ENCODE measurements at regions not wholly inside any gene's neighbourhood (a gene's known extent, or its start where the extent isn't known, plus 50 kb on each side); places are given as distances from the start of the nearest gene placed in this dataset.

- TF ChIP-seq GMEB1 (CRISPR knock-in tag; IDR thresholded peaks at IDR 0.05; ENCODE audit: borderline replicate concordance) (peak; percentile 46; the same call in 1 of the 2 replicates), KAT8 (CRISPR knock-in tag; IDR thresholded peaks at IDR 0.05) (0 out of 2 replicates have a peak, but pooled peaks have one; percentile 49), HDAC6 (IDR thresholded peaks at IDR 0.05; ENCODE audit: low read depth, low read length) (no peak), ATF5 (CRISPR knock-in tag; IDR thresholded peaks at IDR 0.05; ENCODE audit: low read depth) (no peak), HIC2 (CRISPR knock-in tag; IDR thresholded peaks at IDR 0.05; ENCODE audit: low read depth) (no peak), ZNF83 (CRISPR knock-in tag; IDR thresholded peaks at IDR 0.05; ENCODE audit: borderline replicate concordance) (no peak; the same call in 1 of the 2 replicates), DZIP1 (CRISPR knock-in tag; IDR thresholded peaks at IDR 0.05) (peak; percentile 72; the same call in 1 of the 2 replicates), ZNF609 (CRISPR knock-in tag; IDR thresholded peaks at IDR 0.05; ENCODE audit: borderline replicate concordance) (peak; percentile 54; the same call in 1 of the 2 replicates), SRSF1 (optimal IDR thresholded peaks at IDR 0.05; ENCODE audit: low read depth, low read length) (no peak), ZFP37 (CRISPR knock-in tag; IDR thresholded peaks at IDR 0.05; ENCODE audit: borderline replicate concordance) (no peak), RXRB (CRISPR knock-in tag; IDR thresholded peaks at IDR 0.05; ENCODE audit: borderline replicate concordance) (no peak), POGK (CRISPR knock-in tag; conservative IDR thresholded peaks at IDR 0.05) (peak; percentile 61; the same call in 1 of the 2 replicates), CENPT (CRISPR knock-in tag; IDR thresholded peaks at IDR 0.05; ENCODE audit: low read depth) (no peak), KLF11 (CRISPR knock-in tag; IDR thresholded peaks at IDR 0.05) (0 out of 2 replicates have a peak, but pooled peaks have one; percentile 58)
Observed at GRCh38 chr16:85275533-85276249, 163.4 kb upstream of the CIBAR2 start (continued).
